Transverse colon (tissue), 4 donors: ENCODE measurements at regions not wholly inside any gene's neighbourhood (a gene's known extent, or its start where the extent isn't known, plus 50 kb on each side); places are given as distances from the start of the nearest gene placed in this dataset.

Source experiments
- DNase-seq: peaks from one replicate; pipeline ENCODE4 v3.0.0-alpha.2; 2019
- H3K27ac ChIP-seq, 4 donors: fragments of 200-600 bp; sonication (generic); 2 replicates each; pipeline ENCODE4 v1.5.1; 2016 to 2018; ENCODE audit warnings: inconsistent platforms in 4 of 4
- H3K27me3 ChIP-seq: fragments of 200-600 bp; sonication (generic); 2 replicates; pipeline ENCODE4 v1.5.1; 2017; ENCODE audit warnings: inconsistent platforms
- H3K36me3 ChIP-seq, 4 donors: fragments of 200-600 bp; sonication (generic); 2 replicates each; pipeline ENCODE4 v1.5.1; 2017 to 2019; ENCODE audit warnings: inconsistent platforms in 4 of 4
- H3K4me1 ChIP-seq, 4 donors: fragments of 200-600 bp; sonication (generic); 2 replicates each; pipeline ENCODE4 v1.5.1; 2017 to 2020; ENCODE audit warnings: inconsistent platforms in 4 of 4
- H3K4me3 ChIP-seq, 4 donors: fragments of 200-600 bp; sonication (generic); 1 replicate in 1 of 4; 2 replicates in 3 of 4; pipeline versions ENCODE4 v1.5.1 to v1.6.1; 2017 to 2019; ENCODE audit warnings: inconsistent platforms in 4 of 4
- H3K9me3 ChIP-seq, 2 donors: fragments of 200-600 bp; sonication (generic); 2 replicates each; pipeline ENCODE4 v1.5.1; 2017 to 2019; ENCODE audit warnings: inconsistent platforms in 2 of 2
- EP300 ChIP-seq: sonication (generic); formaldehyde crosslinking; IDR thresholded peaks from one replicate; pipeline ENCODE4 v1.6.1; 2017; ENCODE audit warnings: antibody characterized with exemption, low read depth
- POLR2A ChIP-seq: fragments of 450-650 bp; IDR thresholded peaks from one replicate; pipeline ENCODE4 v1.6.1; 2016; ENCODE audit warnings: antibody characterized with exemption, mild to moderate bottlenecking, moderate library complexity
- POLR2AphosphoS5 ChIP-seq, 3 donors: sonication (generic); formaldehyde crosslinking; IDR thresholded peaks; one replicate each; pipeline ENCODE4 v1.6.1; 2016; ENCODE audit warnings: antibody characterized with exemption in 3 of 3
- WGBS, 2 donors: methylation state at CpG; one replicate each; pipeline ENCODE4 v1.1.5; 2018; ENCODE audit warnings: low coverage in 1 of 2; 5-methylcytosine and 5-hydroxymethylcytosine counted together
- in situ Hi-C, 4 donors: fragments of 200-750 bp; cut with MboI; loops; one replicate each; pipeline versions ENCODE4 v1.15.0 to v1.15.1; 2017; ENCODE audit warnings: low sequenced_read_pairs in 3 of 4, low pct_ligation_motif_present in 1 of 4, low pct_unique_long_range_greater_than_20kb in 1 of 4
- intact Hi-C: fragments of 100-400 bp; cut with DNase I; formaldehyde crosslinking; loops from one replicate; pipeline ENCODE4 v1.15.1; 2023; ENCODE audit warnings: low total_unique reads
- TF ChIP-seq, protein P1 (sequence below), 5 experiments: fragments of 200-600 bp in 3 of 5; fragments of 450-650 bp in 2 of 5; sonication (generic) in 3 of 5; IDR thresholded peaks; 1 replicate in 2 of 5; 2 replicates in 3 of 5; pipeline ENCODE4 v1.5.1; 2016 to 2017; ENCODE audit warnings: antibody characterized with exemption in 5 of 5, inconsistent platforms in 3 of 5, mild to moderate bottlenecking in 2 of 5, moderate library complexity in 1 of 5

- no peak for DNase-seq
- H3K27me3 ChIP-seq, result no peaks in the 10 kb centered on the region
- in situ Hi-C loops (no loop called here), intact Hi-C loops (no loop called here)
- H3K36me3 ChIP-seq, result no peaks in the 10 kb centered on the region
- H3K4me3 ChIP-seq, result no peak overlapping the region
- 67 to 86% methylated on average over 1 to 4 of the region's 4 CpGs for WGBS, 2 donors
- no peak overlapping the region for H3K27ac ChIP-seq
- H3K9me3 ChIP-seq, result no peaks in the 10 kb centered on the region
- no peaks in the 10 kb centered on the region for H3K4me1 ChIP-seq
- TF ChIP-seq POLR2A, result no peak
- TF ChIP-seq, protein P1, sequence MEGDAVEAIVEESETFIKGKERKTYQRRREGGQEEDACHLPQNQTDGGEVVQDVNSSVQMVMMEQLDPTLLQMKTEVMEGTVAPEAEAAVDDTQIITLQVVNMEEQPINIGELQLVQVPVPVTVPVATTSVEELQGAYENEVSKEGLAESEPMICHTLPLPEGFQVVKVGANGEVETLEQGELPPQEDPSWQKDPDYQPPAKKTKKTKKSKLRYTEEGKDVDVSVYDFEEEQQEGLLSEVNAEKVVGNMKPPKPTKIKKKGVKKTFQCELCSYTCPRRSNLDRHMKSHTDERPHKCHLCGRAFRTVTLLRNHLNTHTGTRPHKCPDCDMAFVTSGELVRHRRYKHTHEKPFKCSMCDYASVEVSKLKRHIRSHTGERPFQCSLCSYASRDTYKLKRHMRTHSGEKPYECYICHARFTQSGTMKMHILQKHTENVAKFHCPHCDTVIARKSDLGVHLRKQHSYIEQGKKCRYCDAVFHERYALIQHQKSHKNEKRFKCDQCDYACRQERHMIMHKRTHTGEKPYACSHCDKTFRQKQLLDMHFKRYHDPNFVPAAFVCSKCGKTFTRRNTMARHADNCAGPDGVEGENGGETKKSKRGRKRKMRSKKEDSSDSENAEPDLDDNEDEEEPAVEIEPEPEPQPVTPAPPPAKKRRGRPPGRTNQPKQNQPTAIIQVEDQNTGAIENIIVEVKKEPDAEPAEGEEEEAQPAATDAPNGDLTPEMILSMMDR (IDR thresholded peaks at IDR 0.05), result no peak
- no peak for TF ChIP-seq EP300
- no peak for TF ChIP-seq POLR2AphosphoS5 (IDR thresholded peaks at IDR 0.05)
These were observed 314.7 kb downstream of the TXNL1 start for GRCh38 chr18:56323673-56324072.

DNA sequence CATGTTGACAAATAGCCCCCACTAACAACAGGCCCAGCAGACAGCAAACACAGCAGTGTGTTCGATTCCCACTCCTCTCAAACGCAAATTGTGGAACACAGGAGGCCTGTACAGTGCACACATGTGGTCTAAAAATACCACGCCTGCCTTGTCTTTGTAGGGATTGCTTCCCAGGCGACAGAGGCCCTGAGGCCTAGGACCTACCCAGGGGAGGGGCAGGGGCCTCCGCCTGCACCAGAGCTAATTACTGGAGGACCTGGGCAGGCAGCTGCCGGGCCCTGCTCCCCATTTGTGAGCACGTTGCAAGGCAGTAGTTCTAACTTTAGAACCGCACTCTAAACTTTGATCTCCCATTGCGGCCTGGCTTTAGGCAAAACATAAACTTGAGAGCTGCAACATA, 316.0 kb downstream of the TXNL1 start:
- no peak overlapping the region for H3K4me3 ChIP-seq
- WGBS, 2 donors, result 62% methylated on average over 9 of the region's 9 CpGs; no CpG with 5 or more reads in 1 of the 2 donors
- no peaks in the 10 kb centered on the region for H3K27me3 ChIP-seq
- no peaks in the 10 kb centered on the region for H3K9me3 ChIP-seq
- H3K4me1 ChIP-seq, result no peaks in the 10 kb centered on the region
- no peak overlapping the region for H3K27ac ChIP-seq
- no peak for TF ChIP-seq EP300
- TF ChIP-seq, protein P1 (IDR thresholded peaks at IDR 0.05), result no peak
- in situ Hi-C loops, result no loop called here
- no peaks in the 10 kb centered on the region for H3K36me3 ChIP-seq
- intact Hi-C loops, result no loop called here
- DNase-seq, result no peak

GRCh38 chr18:56321470-56321869, 316.9 kb downstream of the TXNL1 start:
- Histone ChIP-seq H3K4me1 (no peaks in the 10 kb centered on the region), H3K4me3 (no peak overlapping the region), H3K27me3 (no peaks in the 10 kb centered on the region), H3K27ac (no peak overlapping the region), H3K9me3 (no peaks in the 10 kb centered on the region), H3K36me3 (no peaks in the 10 kb centered on the region)
- no peak for DNase-seq
- TF ChIP-seq POLR2AphosphoS5 (IDR thresholded peaks at IDR 0.05), result no peak
- no peak for TF ChIP-seq EP300
- no peak for TF ChIP-seq POLR2A
- TF ChIP-seq, protein P1 (IDR thresholded peaks at IDR 0.05), result no peak
- intact Hi-C loops (no loop called here), in situ Hi-C loops (no loop called here)
- 61 to 63% methylated on average over 7 to 8 of the region's 8 CpGs for WGBS, 2 donors

DNA sequence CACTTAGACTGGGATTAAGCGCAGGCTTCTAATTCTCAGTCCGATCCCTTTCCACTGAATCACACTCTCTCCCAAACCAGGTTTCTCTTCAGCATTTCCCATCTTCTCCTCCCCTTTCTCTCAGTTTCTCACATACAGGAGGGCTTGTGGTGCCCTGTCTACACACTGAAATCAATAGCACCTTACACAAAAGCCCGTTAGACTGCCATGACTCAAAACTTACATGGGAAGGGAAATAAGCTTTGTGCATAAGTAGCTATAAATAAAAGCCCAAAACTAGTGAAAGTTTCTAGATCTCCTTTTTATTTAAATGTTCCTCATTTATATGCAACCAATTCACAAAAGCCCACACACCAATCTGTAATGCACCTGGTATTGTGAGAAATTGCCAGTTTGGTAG, 318.4 kb downstream of the TXNL1 start:
- WGBS, 2 donors, result 77 to 81% methylated on average over 3 of the region's 3 CpGs
- no peaks in the 10 kb centered on the region for H3K27me3 ChIP-seq
- TF ChIP-seq, protein P1 (IDR thresholded peaks at IDR 0.05), result no peak
- no peak for TF ChIP-seq POLR2AphosphoS5 (IDR thresholded peaks at IDR 0.05)
- TF ChIP-seq EP300, result no peak
- TF ChIP-seq POLR2A, result no peak
- no peaks in the 10 kb centered on the region for H3K9me3 ChIP-seq
- H3K27ac ChIP-seq, result no peak overlapping the region
- no peaks in the 10 kb centered on the region for H3K4me1 ChIP-seq
- intact Hi-C loops, result no loop called here
- no peak overlapping the region for H3K4me3 ChIP-seq
- H3K36me3 ChIP-seq, result no peaks in the 10 kb centered on the region
- no peak for DNase-seq
- in situ Hi-C loops, result no loop called here
